HG02588 (cell line): ENCODE measurements at regions not wholly inside any gene's neighbourhood (a gene's known extent, or its start where the extent isn't known, plus 50 kb on each side); places are given as distances from the start of the nearest gene placed in this dataset.

Experiments used
- ATAC-seq: cut with Tn5 transposase; IDR thresholded peaks from one replicate; pipeline ENCODE4 v1.9.1; 2021; ENCODE audit warnings: mild to moderate bottlenecking, moderate library complexity; ENCODE audit not compliant: unreplicated experiment

GRCh38 chr6:163984124-163984936 lies 569.8 kb downstream of the QKI start:
- peak; percentile 52 for ATAC-seq

- ATAC-seq = no peak
Measured at GRCh38 chr6:163983679-163984078, 569.2 kb downstream of the QKI start.

GRCh38 chr6:163974322-163974721 lies 559.8 kb downstream of the QKI start:
- ATAC-seq = no peak

- no peak for ATAC-seq
Measured at GRCh38 chr6:163971841-163972838, 557.6 kb downstream of the QKI start.

GRCh38 chr6:163970846-163971564 lies 556.5 kb downstream of the QKI start:
- ATAC-seq = no peak

GRCh38 chr6:163965426-163966348 lies 551.2 kb downstream of the QKI start:
- ATAC-seq = no peak

GRCh38 chr6:163964789-163965188 lies 550.3 kb downstream of the QKI start:
- ATAC-seq = no peak

GRCh38 chr6:163963205-163964120 lies 548.9 kb downstream of the QKI start:
- no peak for ATAC-seq

- ATAC-seq = no peak
Measured at GRCh38 chr6:163962627-163963117, 548.2 kb downstream of the QKI start.

- ATAC-seq = no peak
Measured at GRCh38 chr6:163960128-163960527, 545.6 kb downstream of the QKI start.

- ATAC-seq = no peak
Measured at GRCh38 chr6:163958646-163959045, 544.1 kb downstream of the QKI start.

GRCh38 chr6:163956571-163957407 lies 542.3 kb downstream of the QKI start:
- ATAC-seq = peak; percentile 97

GRCh38 chr6:163955756-163956155 lies 541.2 kb downstream of the QKI start:
- ATAC-seq = no peak

- no peak for ATAC-seq
Measured at GRCh38 chr6:163955096-163955495, 540.6 kb downstream of the QKI start.

GRCh38 chr6:163954088-163954775 lies 539.7 kb downstream of the QKI start:
- no peak for ATAC-seq

- no peak for ATAC-seq
Measured at GRCh38 chr6:163952005-163952404, 537.5 kb downstream of the QKI start.

- no peak for ATAC-seq
Measured at GRCh38 chr6:163951326-163951725, 536.8 kb downstream of the QKI start.
